ENCODE measurements at regions not wholly inside any gene's neighbourhood (a gene's known extent, or its start where the extent isn't known, plus 50 kb on each side); places are given as distances from the start of the nearest gene placed in this dataset.

GRCh38 chr5:96327722-96328121 lies 105.3 kb downstream of the PCSK1 start:
- TF ChIP-seq CTCF (conservative IDR thresholded peaks at IDR 0.05; ENCODE audit: low read depth, low read length), result 0 out of 2 replicates have a peak, but pooled peaks have one; percentile 10
- no peak for TF ChIP-seq EZH2 (IDR thresholded peaks at IDR 0.05; ENCODE audit: borderline replicate concordance, low read depth, low read length, poor library complexity, severe bottlenecking)
